NT2/D1 (cell line): ENCODE measurements at regions not wholly inside any gene's neighbourhood (a gene's known extent, or its start where the extent isn't known, plus 50 kb on each side); places are given as distances from the start of the nearest gene placed in this dataset.
"Not testable (repeated sequence)": the region's sequence is repeated elsewhere in the genome, so short reads cannot be mapped to it uniquely, and the experiment has no call there.

Experiments
- SUZ12 ChIP-seq: IDR thresholded peaks from 2 replicates; pipeline ENCODE4 v1.6.1; 2011; ENCODE audit not compliant: insufficient read length, insufficient read depth; ENCODE audit errors: extremely low read depth
- ZNF274 ChIP-seq: IDR thresholded peaks from 2 replicates; pipeline ENCODE4 v1.6.1; 2011; ENCODE audit warnings: mild to moderate bottlenecking, low read depth, low read length

- not testable (repeated sequence) for TF ChIP-seq SUZ12, ZNF274
Measured at GRCh38 chr21:10426812-10427211, 94.6 kb upstream of the TPTE start.
